Psoas muscle (tissue), 7 donors: ENCODE measurements at regions not wholly inside any gene's neighbourhood (a gene's known extent, or its start where the extent isn't known, plus 50 kb on each side); places are given as distances from the start of the nearest gene placed in this dataset.

ENCODE experiments used
- ATAC-seq, 4 donors: fragments of 200-7000 bp; cut with Tn5 transposase; one replicate each; pipeline ENCODE4 v1.9.1; 2020; ENCODE audit warnings: moderate library complexity in 3 of 4, mild to moderate bottlenecking in 2 of 4
- DNase-seq, 2 donors: peaks; one replicate each; pipeline ENCODE4 v3.0.0-alpha.2; 2020
- H3K27ac ChIP-seq: fragments of 200-600 bp; one replicate; pipeline ENCODE4 v1.8.0; 2022
- H3K27me3 ChIP-seq, 3 donors: fragments of 200-600 bp in 1 of 3; one replicate each; pipeline versions ENCODE4 v1.6.1 to v1.8.0; 2013 to 2022; ENCODE audit warnings: low read length in 2 of 3, mild to moderate bottlenecking in 2 of 3, moderate library complexity in 1 of 3; ENCODE audit not compliant: insufficient read depth in 3 of 3
- H3K36me3 ChIP-seq, 2 donors: fragments of 200-600 bp in 1 of 2; one replicate each; pipeline versions ENCODE4 v1.6.1 to v1.8.0; 2013 to 2022; ENCODE audit warnings: low read depth in 1 of 2, mild to moderate bottlenecking in 1 of 2, moderate library complexity in 1 of 2; ENCODE audit not compliant: insufficient read depth in 1 of 2
- H3K4me1 ChIP-seq: fragments of 200-600 bp; one replicate; pipeline ENCODE4 v1.8.0; 2022
- H3K4me3 ChIP-seq: fragments of 200-600 bp; one replicate; pipeline ENCODE4 v1.8.0; 2022; ENCODE audit warnings: mild to moderate bottlenecking
- H3K9me3 ChIP-seq: fragments of 200-600 bp; one replicate; pipeline ENCODE4 v1.8.0; 2022
- CTCF ChIP-seq: fragments of 200-600 bp; IDR thresholded peaks from one replicate; pipeline ENCODE4 v1.8.0; 2022; ENCODE audit warnings: antibody characterized with exemption
- WGBS, 3 donors: extraction: QIAGEN DNeasy Blood & Tissue Kit; methylation state at CpG; one replicate each; pipeline versions ENCODE4 v1.1.6 to v1.1.7; 2013; 5-methylcytosine and 5-hydroxymethylcytosine counted together
- intact Hi-C, 2 donors: fragments of 100-400 bp; cut with DNase I; formaldehyde crosslinking; loops; one replicate each; pipeline versions ENCODE4 v1.11.0 to v1.14.2; 2022
- donor health status: healthy with polysubstance abuse.
- donor health status: DM: no; HTN: no; CAD: no; lungs with moderate emphysema.
- donor health status: Bipolar disorder and iron deficiency.
- donor health status: healthy.
- donor health status: DM: yes; HTN: yes; CAD: no.
- donor health status: DM: no; HTN: no; CAD: no.
- donor health status: DM: yes; HTN: yes; CAD: no.

DNA sequence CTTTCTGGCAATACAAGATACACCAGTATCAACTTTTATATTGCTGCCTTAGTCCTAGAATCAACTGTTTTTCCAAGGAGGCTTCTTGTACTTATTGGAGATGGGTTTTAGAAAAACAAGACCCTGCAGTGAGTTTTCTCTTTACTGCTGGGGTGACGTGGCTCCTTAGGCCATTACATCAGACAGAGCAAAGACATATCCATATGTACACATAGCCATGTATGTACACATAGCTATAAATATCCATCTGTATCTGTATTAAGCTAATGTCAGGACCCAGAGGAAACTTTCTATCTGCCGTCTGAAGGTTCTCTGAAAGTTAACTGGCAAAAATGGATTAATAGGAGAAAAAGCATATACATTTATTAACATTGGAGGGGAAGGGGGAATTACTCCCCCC lies 607.4 kb downstream of the POM121L12 start:
- no peaks in the 10 kb centered on the region for H3K27me3 ChIP-seq
- H3K36me3 ChIP-seq: no peaks in the 10 kb centered on the region
- no peaks in the 10 kb centered on the region for H3K4me1 ChIP-seq
- WGBS, 3 donors: 64 to 73% (median 67%) methylated on average over 2 of the region's 2 CpGs
- no peaks in the 10 kb centered on the region for H3K9me3 ChIP-seq
- ATAC-seq (no peak), DNase-seq (no peak)
- no peak for TF ChIP-seq CTCF
- no peak overlapping the region for H3K27ac ChIP-seq
- no peak overlapping the region for H3K4me3 ChIP-seq
- intact Hi-C loops: no loop called here

DNA sequence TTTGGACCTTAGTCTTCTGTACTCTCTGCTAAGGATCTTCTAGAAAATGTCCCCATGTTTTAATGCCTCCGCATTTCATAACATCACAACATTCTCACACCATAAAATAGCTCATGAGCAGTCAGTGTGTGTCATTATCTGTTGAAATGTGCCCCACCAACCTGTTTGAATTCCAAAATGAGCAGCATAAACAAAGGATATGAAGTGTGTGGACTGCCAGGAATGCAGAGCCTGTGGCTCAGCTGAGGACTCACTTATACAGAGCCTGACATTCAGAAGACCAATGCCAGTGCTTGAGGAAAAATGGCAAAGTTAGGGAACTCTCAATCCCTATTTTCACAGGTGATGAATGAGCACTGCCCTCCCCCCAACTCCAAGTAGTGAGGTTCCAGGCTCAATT lies 621.4 kb downstream of the POM121L12 start:
- Histone ChIP-seq H3K36me3 (no peaks in the 10 kb centered on the region), H3K9me3 (no peaks in the 10 kb centered on the region), H3K4me1 (no peaks in the 10 kb centered on the region), H3K27me3 (no peaks in the 10 kb centered on the region), H3K27ac (no peak overlapping the region), H3K4me3 (no peak overlapping the region)
- no peak for TF ChIP-seq CTCF
- no peak for DNase-seq
- no peak for ATAC-seq
- intact Hi-C loops: no loop called here
- 84 to 91% (median 86%) methylated on average over 1 of the region's 1 CpG for WGBS, 3 donors

DNA sequence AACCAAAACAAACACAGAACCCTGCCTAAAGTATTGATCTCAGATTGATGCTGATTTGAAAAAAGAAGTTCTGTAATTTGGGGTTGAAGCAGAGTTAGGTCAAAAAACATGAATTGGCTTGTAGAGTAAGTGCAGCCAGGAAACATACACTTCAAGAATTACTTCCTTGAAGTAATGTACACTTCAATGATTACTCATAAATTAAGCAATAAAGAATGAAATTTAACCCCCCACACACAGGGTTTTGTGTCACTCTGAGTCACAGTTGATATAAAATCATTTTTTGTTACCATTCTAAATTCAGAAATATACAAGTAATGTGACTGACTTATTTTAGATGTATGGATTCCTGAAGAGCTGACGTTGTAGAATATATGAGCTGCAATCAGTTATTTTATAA lies 622.2 kb downstream of the POM121L12 start:
- no peaks in the 10 kb centered on the region for H3K4me1 ChIP-seq
- H3K27me3 ChIP-seq: no peaks in the 10 kb centered on the region
- TF ChIP-seq CTCF: no peak
- ATAC-seq (no peak), DNase-seq (no peak)
- H3K36me3 ChIP-seq: no peaks in the 10 kb centered on the region
- H3K4me3 ChIP-seq: no peak overlapping the region
- H3K27ac ChIP-seq: no peak overlapping the region
- 71 to 78% (median 71%) methylated on average over 1 of the region's 1 CpG for WGBS, 3 donors
- intact Hi-C loops: no loop called here
- no peaks in the 10 kb centered on the region for H3K9me3 ChIP-seq

DNA sequence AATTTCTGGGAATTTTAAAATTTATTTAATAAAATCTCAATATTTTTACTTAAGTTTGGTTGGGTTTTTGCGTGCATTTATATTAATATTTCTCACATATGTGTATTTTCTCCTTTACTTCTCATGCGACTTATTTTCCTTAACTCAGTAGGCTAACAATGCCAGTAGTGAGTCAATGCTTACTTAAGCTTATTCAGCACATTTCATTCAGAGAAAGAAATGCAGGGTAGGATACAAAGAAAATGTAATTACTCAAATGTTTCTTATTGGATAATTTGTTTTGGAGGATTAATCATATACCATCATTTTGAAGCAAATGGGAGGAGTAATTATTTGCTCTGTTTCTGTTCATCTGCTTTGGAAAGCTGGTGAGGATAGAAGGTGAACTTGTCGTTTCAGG lies 623.5 kb downstream of the POM121L12 start:
- Histone ChIP-seq H3K9me3 (peaks cover 1% of the 10 kb centered on the region), H3K4me1 (no peaks in the 10 kb centered on the region), H3K27me3 (no peaks in the 10 kb centered on the region), H3K36me3 (no peaks in the 10 kb centered on the region), H3K4me3 (no peak overlapping the region), H3K27ac (no peak overlapping the region)
- no peak for TF ChIP-seq CTCF
- intact Hi-C loops: no loop called here
- DNase-seq (no peak), ATAC-seq (no peak)
- 89 to 91% (median 90%) methylated on average over 3 of the region's 3 CpGs for WGBS, 3 donors

DNA sequence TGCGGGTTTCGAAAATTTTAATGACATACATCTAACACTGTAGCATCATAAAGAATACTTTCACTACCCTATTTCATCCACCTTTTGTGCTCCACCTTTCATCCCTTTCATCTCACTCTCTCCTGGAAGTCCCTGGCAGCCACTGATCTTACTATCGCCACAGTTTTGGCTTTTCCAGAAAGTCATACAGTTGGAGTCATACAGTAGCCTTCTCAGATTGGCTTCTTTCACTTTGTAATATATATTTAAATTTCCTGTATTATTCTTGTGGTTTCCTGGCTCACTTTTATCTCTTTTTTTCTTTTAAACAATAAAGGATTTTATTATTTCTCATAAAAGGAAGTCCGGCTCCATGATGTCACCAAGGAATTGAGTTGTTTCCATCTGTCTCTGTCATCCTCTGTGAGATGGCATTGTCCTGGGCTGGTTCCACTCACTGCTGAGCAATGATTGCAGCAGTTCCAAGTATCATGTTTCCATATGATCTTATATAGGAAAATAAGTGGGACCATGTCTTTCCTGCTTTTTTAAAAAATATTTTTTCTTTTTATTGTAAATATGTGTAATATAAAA lies 626.3 kb downstream of the POM121L12 start:
- ATAC-seq (no peak), DNase-seq (no peak)
- WGBS, 3 donors: 86 to 88% (median 88%) methylated on average over 4 of the region's 4 CpGs
- no peak overlapping the region for H3K4me3 ChIP-seq
- H3K4me1 ChIP-seq: no peaks in the 10 kb centered on the region
- intact Hi-C loops: no loop called here
- H3K36me3 ChIP-seq: no peaks in the 10 kb centered on the region
- no peak for TF ChIP-seq CTCF
- H3K27ac ChIP-seq: no peak overlapping the region
- H3K9me3 ChIP-seq: peaks cover 4% of the 10 kb centered on the region
- H3K27me3 ChIP-seq: no peaks in the 10 kb centered on the region
